NT2/D1 (cell line): ENCODE measurements at regions not wholly inside any gene's neighbourhood (a gene's known extent, or its start where the extent isn't known, plus 50 kb on each side); places are given as distances from the start of the nearest gene placed in this dataset.

ENCODE experiments used
- SUZ12 ChIP-seq: IDR thresholded peaks from 2 replicates; pipeline ENCODE4 v1.6.1; 2011; ENCODE audit not compliant: insufficient read length, insufficient read depth; ENCODE audit errors: extremely low read depth
- YY1 ChIP-seq: IDR thresholded peaks from 2 replicates; pipeline ENCODE4 v1.6.1; 2011; ENCODE audit not compliant: insufficient read length, insufficient read depth
- ZNF274 ChIP-seq: IDR thresholded peaks from 2 replicates; pipeline ENCODE4 v1.6.1; 2011; ENCODE audit warnings: mild to moderate bottlenecking, low read depth, low read length

GRCh38 chr11:37142591-37142990 is 544.6 kb upstream of the RAG2 start:
- no peak for TF ChIP-seq ZNF274
- TF ChIP-seq YY1, result no peak
- TF ChIP-seq SUZ12, result no peak
